22Rv1 (cell line): ENCODE measurements at regions not wholly inside any gene's neighbourhood (a gene's known extent, or its start where the extent isn't known, plus 50 kb on each side); places are given as distances from the start of the nearest gene placed in this dataset.

Source experiments
- CTCF ChIP-seq: fragments of 450-650 bp; IDR thresholded peaks from 2 replicates; pipeline ENCODE4 v1.5.1; 2017; ENCODE audit warnings: mild to moderate bottlenecking
- ZFX ChIP-seq: fragments of 450-650 bp; IDR thresholded peaks from 2 replicates; pipeline ENCODE4 v1.6.1; 2017; ENCODE audit warnings: antibody characterized with exemption, borderline replicate concordance

DNA sequence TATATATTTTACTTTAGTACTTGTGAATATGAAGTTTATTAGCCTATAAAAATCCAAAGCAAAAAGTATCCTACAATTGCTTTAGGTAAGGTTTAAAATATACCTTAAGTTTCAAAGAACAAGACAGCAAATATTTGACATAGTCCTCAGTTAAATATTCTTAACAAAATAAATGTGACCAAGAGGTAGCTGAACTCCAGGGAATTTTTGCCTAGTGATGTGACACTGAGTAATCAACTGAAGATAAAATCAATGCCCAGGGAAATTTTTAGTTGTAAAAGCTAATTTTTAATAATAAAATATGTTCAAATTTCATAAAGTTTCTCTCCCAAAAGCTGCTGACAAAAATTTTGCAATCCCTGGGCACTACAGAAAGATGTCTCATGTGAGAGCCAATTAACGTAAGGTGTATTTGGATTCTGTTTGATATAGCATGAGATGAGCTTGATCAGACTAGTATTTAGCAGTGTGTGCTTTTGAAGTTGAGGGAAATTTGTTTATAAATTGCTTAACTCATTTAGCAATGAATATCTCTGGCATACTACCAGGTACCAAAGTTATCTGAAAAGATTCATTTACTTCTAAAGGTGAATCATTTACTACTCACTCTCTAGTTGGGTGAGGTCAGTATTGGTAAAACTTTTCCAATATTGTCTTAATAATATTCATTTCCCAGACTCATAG is 80.2 kb upstream of the PALMD start:
- no peak for TF ChIP-seq CTCF
- TF ChIP-seq ZFX, result no peak
